ENCODE measurements at regions not wholly inside any gene's neighbourhood (a gene's known extent, or its start where the extent isn't known, plus 50 kb on each side); places are given as distances from the start of the nearest gene placed in this dataset.

GRCh38 chr6:22353101-22353500 lies 56.3 kb upstream of the PRL start:
- Histone ChIP-seq H3K27me3 (replicated peaks; ENCODE audit: insufficient read depth, low read depth, low read length, poor library complexity) (no peaks in the 10 kb centered on the region), H3K27ac (ENCODE audit: low read depth, low read length, poor library complexity, severe bottlenecking) (no peak overlapping the region), H3K36me3 (ENCODE audit: insufficient read depth, low read length, poor library complexity, severe bottlenecking) (no peaks in the 10 kb centered on the region), H3K4me1 (ENCODE audit: insufficient read depth, low read length, poor library complexity, severe bottlenecking) (no peaks in the 10 kb centered on the region), H3K9me3 (ENCODE audit: low read depth, low read length, poor library complexity, severe bottlenecking) (no peaks in the 10 kb centered on the region), H3K4me3 (ENCODE audit: low read depth, low read length, poor library complexity, severe bottlenecking) (no peak overlapping the region)
- TF ChIP-seq EZH2 (IDR thresholded peaks at IDR 0.05; ENCODE audit: borderline replicate concordance, low read depth, low read length, poor library complexity, severe bottlenecking) (no peak), CTCF (conservative IDR thresholded peaks at IDR 0.05; ENCODE audit: low read depth, low read length) (no peak)
- no TSS peak for BruUV-seq (replicated peaks)
- intact Hi-C loops (cut with micrococcal nuclease; ENCODE audit: unreplicated experiment), result no loop called here
- ChIA-PET POLR2A (ENCODE audit: low non-redundant PET) (interaction anchor here (0.6 kb wide), 1 partner anchor 22 kb away, joined by 3 read pairs; no protein-coding TSS in a partner anchor), CTCF (no interaction called here)
- DNase-seq (ENCODE audit: low spot score), result no peak

GRCh38 chr6:22356362-22356940 lies 59.6 kb upstream of the PRL start:
- Histone ChIP-seq H3K36me3 (ENCODE audit: insufficient read depth, low read length, poor library complexity, severe bottlenecking) (no peaks in the 10 kb centered on the region), H3K9me3 (ENCODE audit: low read depth, low read length, poor library complexity, severe bottlenecking) (no peaks in the 10 kb centered on the region), H3K4me3 (ENCODE audit: low read depth, low read length, poor library complexity, severe bottlenecking) (no peak overlapping the region), H3K4me1 (ENCODE audit: insufficient read depth, low read length, poor library complexity, severe bottlenecking) (no peaks in the 10 kb centered on the region), H3K27me3 (replicated peaks; ENCODE audit: insufficient read depth, low read depth, low read length, poor library complexity) (no peaks in the 10 kb centered on the region), H3K27ac (ENCODE audit: low read depth, low read length, poor library complexity, severe bottlenecking) (no peak overlapping the region)
- CTCF ChIA-PET, result no interaction called here
- intact Hi-C loops (cut with micrococcal nuclease; ENCODE audit: unreplicated experiment), result no loop called here
- POLR2A ChIA-PET (ENCODE audit: low non-redundant PET), result no interaction called here
- BruUV-seq (replicated peaks), result no TSS peak
- no peak for DNase-seq (ENCODE audit: low spot score)
- no peak for TF ChIP-seq EZH2 (IDR thresholded peaks at IDR 0.05; ENCODE audit: borderline replicate concordance, low read depth, low read length, poor library complexity, severe bottlenecking)
- no peak for TF ChIP-seq CTCF (conservative IDR thresholded peaks at IDR 0.05; ENCODE audit: low read depth, low read length)

- no peaks in the 10 kb centered on the region for H3K27me3 ChIP-seq (replicated peaks; ENCODE audit: insufficient read depth, low read depth, low read length, poor library complexity)
- H3K36me3 ChIP-seq (ENCODE audit: insufficient read depth, low read length, poor library complexity, severe bottlenecking), result no peaks in the 10 kb centered on the region
- no peaks in the 10 kb centered on the region for H3K9me3 ChIP-seq (ENCODE audit: low read depth, low read length, poor library complexity, severe bottlenecking)
- no peak overlapping the region for H3K27ac ChIP-seq (ENCODE audit: low read depth, low read length, poor library complexity, severe bottlenecking)
- POLR2A ChIA-PET (ENCODE audit: low non-redundant PET), result no interaction called here
- no peak overlapping the region for H3K4me3 ChIP-seq (ENCODE audit: low read depth, low read length, poor library complexity, severe bottlenecking)
- CTCF ChIA-PET, result no interaction called here
- TF ChIP-seq EZH2 (IDR thresholded peaks at IDR 0.05; ENCODE audit: borderline replicate concordance, low read depth, low read length, poor library complexity, severe bottlenecking), result no peak
- TF ChIP-seq CTCF (conservative IDR thresholded peaks at IDR 0.05; ENCODE audit: low read depth, low read length), result no peak
- intact Hi-C loops (cut with micrococcal nuclease; ENCODE audit: unreplicated experiment), result no loop called here
- no peak for DNase-seq (ENCODE audit: low spot score)
- no TSS peak for BruUV-seq (replicated peaks)
- H3K4me1 ChIP-seq (ENCODE audit: insufficient read depth, low read length, poor library complexity, severe bottlenecking), result no peaks in the 10 kb centered on the region
Measured at GRCh38 chr6:22357724-22358189, 60.9 kb upstream of the PRL start.

Data from A673 (cell line).